ENCODE measurements at regions not wholly inside any gene's neighbourhood (a gene's known extent, or its start where the extent isn't known, plus 50 kb on each side); places are given as distances from the start of the nearest gene placed in this dataset.

DNA sequence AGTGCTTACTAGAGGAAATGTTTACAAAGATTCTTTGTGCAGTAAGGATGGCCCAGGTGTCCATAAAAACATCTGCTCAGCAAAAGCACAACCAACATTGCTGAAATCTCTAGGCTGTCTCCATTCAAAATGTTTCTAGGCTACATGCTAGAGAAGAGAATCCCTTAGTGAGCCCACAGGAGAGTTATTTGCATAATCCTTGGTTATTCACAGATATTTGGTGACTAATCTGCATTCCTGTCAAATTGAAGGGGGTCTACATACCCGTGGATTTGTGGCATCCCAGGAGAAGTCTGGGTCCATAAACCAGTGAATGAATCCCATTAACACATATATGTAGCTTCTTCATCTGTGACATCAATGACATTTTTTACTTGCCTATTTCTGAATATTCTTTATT lies 261.3 kb upstream of the ESRRG start:
- Mint-ChIP-seq H3K27ac (no peak overlapping the region), H3K27me3 (no peaks in the 10 kb centered on the region), H3K4me3 (no peak overlapping the region), H3K9me3 (peaks cover 12 to 14% (median 14%) of the 10 kb centered on the region in 3 donors), H3K36me3 (no peaks in the 10 kb centered on the region), H3K4me1 (no peaks in the 10 kb centered on the region)
- WGBS (ENCODE audit: insufficient coverage), result no CpG with 5 or more reads among the region's 1 CpG
- Histone ChIP-seq H3K9me3 (no peaks in the 10 kb centered on the region), H3K4me3 (ENCODE audit: control insufficient read depth in 1 of 2, extremely low read depth in 1 of 2, low read length in 1 of 2) (no peak overlapping the region), H3K27ac (ENCODE audit: low read length) (no peak overlapping the region), H3K27me3 (replicated peaks in 1 of 2; ENCODE audit: control insufficient read depth in 2 of 2, extremely low read depth in 1 of 2, insufficient read depth in 2 of 2, low read length in 1 of 2) (no peaks in the 10 kb centered on the region), H3K36me3 (ENCODE audit: control insufficient read depth in 2 of 2, extremely low read depth in 1 of 2, insufficient read depth in 1 of 2, low read length in 1 of 2) (no peaks in the 10 kb centered on the region), H3K4me1 (ENCODE audit: control insufficient read depth in 1 of 2, extremely low read depth in 1 of 2, insufficient read depth in 2 of 2, low read length in 2 of 2) (no peaks in the 10 kb centered on the region)
- no peak for DNase-seq
- no peak for ATAC-seq (replicated peaks in 1 of 4)
- ChIA-PET CTCF (no interaction called here), POLR2A (interaction anchor here in 1 of 2 donors (0.8 kb wide), 1 partner anchor 304 kb away, joined by 4 read pairs; no protein-coding TSS in a partner anchor)

DNA sequence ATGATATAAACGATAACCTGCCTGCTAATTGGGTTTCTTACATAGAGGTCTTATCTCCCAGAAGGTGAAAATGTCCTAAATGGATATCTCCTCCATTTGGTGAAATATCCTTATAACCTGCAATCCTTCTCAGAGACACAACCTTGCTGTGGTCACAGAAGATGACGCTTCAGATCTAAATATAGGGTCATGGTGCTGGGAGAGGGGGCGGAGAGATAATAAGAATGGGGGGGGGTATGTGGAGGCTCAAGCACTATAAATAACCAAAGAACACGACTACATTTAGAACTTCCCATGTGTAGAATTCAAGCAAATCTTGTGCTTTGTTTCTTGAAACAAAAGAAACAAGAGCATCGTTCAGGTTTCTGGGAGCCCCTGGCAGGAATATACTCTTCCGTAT lies 260.6 kb upstream of the ESRRG start:
- WGBS (ENCODE audit: insufficient coverage), result no CpG with 5 or more reads among the region's 6 CpGs
- Mint-ChIP-seq H3K27me3 (no peaks in the 10 kb centered on the region), H3K36me3 (no peaks in the 10 kb centered on the region), H3K9me3 (peaks cover 12 to 19% (median 14%) of the 10 kb centered on the region in 3 donors), H3K27ac (no peak overlapping the region), H3K4me1 (no peaks in the 10 kb centered on the region), H3K4me3 (no peak overlapping the region)
- ChIA-PET POLR2A (interaction anchor here in 1 of 2 donors (0.8 kb wide), 1 partner anchor 305 kb away, joined by 4 read pairs; no protein-coding TSS in a partner anchor), CTCF (no interaction called here)
- H3K4me1 ChIP-seq (ENCODE audit: control insufficient read depth in 1 of 2, extremely low read depth in 1 of 2, insufficient read depth in 2 of 2, low read length in 2 of 2), result no peaks in the 10 kb centered on the region
- no peak overlapping the region for H3K4me3 ChIP-seq (ENCODE audit: control insufficient read depth in 1 of 2, extremely low read depth in 1 of 2, low read length in 1 of 2)
- ATAC-seq (replicated peaks in 1 of 4) (no peak), DNase-seq (no peak)
- H3K36me3 ChIP-seq (ENCODE audit: control insufficient read depth in 2 of 2, extremely low read depth in 1 of 2, insufficient read depth in 1 of 2, low read length in 1 of 2), result no peaks in the 10 kb centered on the region
- no peak overlapping the region for H3K27ac ChIP-seq (ENCODE audit: low read length)
- no peaks in the 10 kb centered on the region for H3K9me3 ChIP-seq
- no peaks in the 10 kb centered on the region for H3K27me3 ChIP-seq (replicated peaks in 1 of 2; ENCODE audit: control insufficient read depth in 2 of 2, extremely low read depth in 1 of 2, insufficient read depth in 2 of 2, low read length in 1 of 2)

DNA sequence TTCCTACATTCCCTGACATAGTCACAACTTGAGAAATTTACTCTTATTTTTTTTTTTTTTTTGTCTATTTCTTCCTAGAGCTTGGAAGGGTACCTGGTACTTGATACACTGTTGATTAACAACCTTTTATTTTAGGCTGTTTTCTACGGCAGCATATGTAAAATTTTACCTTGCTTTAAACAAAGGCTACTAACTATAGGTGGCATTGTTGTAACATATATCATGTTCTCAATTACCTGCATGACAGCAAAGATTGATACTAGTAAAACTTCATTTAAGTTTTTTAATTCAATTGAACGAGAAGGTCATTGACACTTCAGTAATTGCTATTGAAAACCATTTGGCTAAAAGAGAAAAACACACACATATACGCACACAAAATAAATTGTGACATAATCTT lies 238.3 kb upstream of the ESRRG start:
- H3K9me3 Mint-ChIP-seq, result peaks cover 6 to 14% (median 12%) of the 10 kb centered on the region in 3 donors
- H3K36me3 Mint-ChIP-seq, result no peaks in the 10 kb centered on the region
- Histone ChIP-seq H3K27ac (ENCODE audit: low read length) (no peak overlapping the region), H3K4me1 (ENCODE audit: control insufficient read depth in 1 of 2, extremely low read depth in 1 of 2, insufficient read depth in 2 of 2, low read length in 2 of 2) (no peaks in the 10 kb centered on the region), H3K27me3 (replicated peaks in 1 of 2; ENCODE audit: control insufficient read depth in 2 of 2, extremely low read depth in 1 of 2, insufficient read depth in 2 of 2, low read length in 1 of 2) (no peaks in the 10 kb centered on the region), H3K36me3 (ENCODE audit: control insufficient read depth in 2 of 2, extremely low read depth in 1 of 2, insufficient read depth in 1 of 2, low read length in 1 of 2) (no peaks in the 10 kb centered on the region), H3K4me3 (ENCODE audit: control insufficient read depth in 1 of 2, extremely low read depth in 1 of 2, low read length in 1 of 2) (no peak overlapping the region), H3K9me3 (no peaks in the 10 kb centered on the region)
- POLR2A ChIA-PET, result no interaction called here
- CTCF ChIA-PET, result no interaction called here
- no CpG with 5 or more reads among the region's 3 CpGs for WGBS (ENCODE audit: insufficient coverage)
- DNase-seq (no peak), ATAC-seq (replicated peaks in 1 of 4) (no peak)
- H3K4me1 Mint-ChIP-seq, result no peaks in the 10 kb centered on the region
- H3K27ac Mint-ChIP-seq, result no peak overlapping the region
- no peaks in the 10 kb centered on the region for H3K27me3 Mint-ChIP-seq
- no peak overlapping the region for H3K4me3 Mint-ChIP-seq

DNA sequence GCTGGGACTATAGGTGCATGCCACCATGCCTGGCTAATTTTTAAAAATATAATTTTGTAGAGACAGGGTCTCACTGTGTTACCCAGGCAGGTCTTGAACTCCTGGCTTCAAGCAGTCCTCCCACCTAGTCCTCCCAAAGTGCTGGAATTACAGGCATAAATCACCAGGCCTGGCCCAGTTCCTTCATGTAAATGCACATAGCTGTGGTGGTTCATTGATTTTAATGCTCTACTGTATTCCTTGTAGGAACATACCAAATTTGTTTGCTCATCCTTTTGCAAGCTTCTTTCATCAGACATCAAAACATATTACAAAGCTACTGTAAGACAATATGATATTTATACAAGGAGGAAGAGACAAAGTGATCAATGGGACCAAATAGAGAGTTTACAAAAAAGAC lies 237.5 kb upstream of the ESRRG start:
- ChIA-PET POLR2A (no interaction called here), CTCF (no interaction called here)
- Histone ChIP-seq H3K4me1 (ENCODE audit: control insufficient read depth in 1 of 2, extremely low read depth in 1 of 2, insufficient read depth in 2 of 2, low read length in 2 of 2) (no peaks in the 10 kb centered on the region), H3K36me3 (ENCODE audit: control insufficient read depth in 2 of 2, extremely low read depth in 1 of 2, insufficient read depth in 1 of 2, low read length in 1 of 2) (no peaks in the 10 kb centered on the region), H3K9me3 (no peaks in the 10 kb centered on the region), H3K4me3 (ENCODE audit: control insufficient read depth in 1 of 2, extremely low read depth in 1 of 2, low read length in 1 of 2) (no peak overlapping the region), H3K27me3 (replicated peaks in 1 of 2; ENCODE audit: control insufficient read depth in 2 of 2, extremely low read depth in 1 of 2, insufficient read depth in 2 of 2, low read length in 1 of 2) (no peaks in the 10 kb centered on the region), H3K27ac (ENCODE audit: low read length) (no peak overlapping the region)
- Mint-ChIP-seq H3K9me3 (peaks cover 6 to 22% (median 15%) of the 10 kb centered on the region in 3 donors), H3K4me3 (no peak overlapping the region), H3K4me1 (no peaks in the 10 kb centered on the region), H3K27ac (no peak overlapping the region), H3K36me3 (no peaks in the 10 kb centered on the region), H3K27me3 (no peaks in the 10 kb centered on the region)
- DNase-seq, result no peak
- no peak for ATAC-seq (replicated peaks in 1 of 4)

DNA sequence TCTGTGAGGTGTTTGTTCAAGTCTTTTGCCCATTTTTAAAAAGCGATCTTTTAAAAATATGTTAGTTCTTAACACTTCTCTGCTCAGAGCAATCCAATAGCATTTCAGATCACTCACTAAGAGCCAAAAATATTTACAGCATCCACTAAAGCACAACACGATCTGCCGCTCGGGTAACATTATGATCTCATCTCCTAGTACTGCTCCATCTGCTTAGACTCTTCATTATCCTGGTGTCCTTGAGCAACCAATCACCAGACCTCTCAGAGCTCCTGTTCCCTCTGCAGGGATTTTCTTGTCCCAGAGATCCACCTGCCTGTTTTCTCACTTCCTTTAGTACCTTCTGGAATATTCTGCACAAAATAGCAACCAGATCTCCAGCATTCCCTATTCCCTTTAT lies 235.3 kb upstream of the ESRRG start:
- H3K4me3 ChIP-seq (ENCODE audit: control insufficient read depth in 1 of 2, extremely low read depth in 1 of 2, low read length in 1 of 2), result no peak overlapping the region
- Mint-ChIP-seq H3K9me3 (peaks cover 9 to 25% (median 17%) of the 10 kb centered on the region in 3 donors), H3K36me3 (no peaks in the 10 kb centered on the region), H3K27ac (no peak overlapping the region), H3K4me1 (no peaks in the 10 kb centered on the region), H3K4me3 (no peak overlapping the region), H3K27me3 (no peaks in the 10 kb centered on the region)
- CTCF ChIA-PET, result interaction anchor here (0.7 kb wide), 2 partner anchors 21 to 71 kb away, joined by 3 to 7 read pairs; no protein-coding TSS in a partner anchor
- POLR2A ChIA-PET, result no interaction called here
- H3K27me3 ChIP-seq (replicated peaks in 1 of 2; ENCODE audit: control insufficient read depth in 2 of 2, extremely low read depth in 1 of 2, insufficient read depth in 2 of 2, low read length in 1 of 2), result no peaks in the 10 kb centered on the region
- no peaks in the 10 kb centered on the region for H3K9me3 ChIP-seq
- no peaks in the 10 kb centered on the region for H3K36me3 ChIP-seq (ENCODE audit: control insufficient read depth in 2 of 2, extremely low read depth in 1 of 2, insufficient read depth in 1 of 2, low read length in 1 of 2)
- 88% methylated on average over 3 of the region's 4 CpGs for WGBS (ENCODE audit: insufficient coverage)
- H3K27ac ChIP-seq (ENCODE audit: low read length), result no peak overlapping the region
- ATAC-seq (replicated peaks in 1 of 4), result no peak
- no peaks in the 10 kb centered on the region for H3K4me1 ChIP-seq (ENCODE audit: control insufficient read depth in 1 of 2, extremely low read depth in 1 of 2, insufficient read depth in 2 of 2, low read length in 2 of 2)
- DNase-seq, result no peak

DNA sequence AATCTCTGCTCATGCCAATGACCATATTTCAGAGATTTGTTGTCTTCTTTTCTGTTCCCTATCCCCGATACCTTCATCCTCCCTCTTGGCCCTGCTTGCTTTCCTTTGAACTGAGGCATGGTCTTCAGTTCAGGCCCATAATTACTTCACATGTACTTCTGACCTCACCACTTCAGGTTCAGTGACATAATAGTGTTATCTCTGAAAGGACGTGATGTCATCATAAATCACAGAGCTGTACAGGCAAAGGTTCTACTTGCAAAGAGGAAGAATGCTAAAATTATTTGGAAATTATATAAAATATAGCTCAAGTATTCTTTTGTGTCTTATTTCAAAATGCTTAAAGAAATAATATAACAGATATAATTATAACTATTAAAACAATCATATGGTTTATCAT lies 230.3 kb upstream of the ESRRG start:
- Histone ChIP-seq H3K4me1 (ENCODE audit: control insufficient read depth in 1 of 2, extremely low read depth in 1 of 2, insufficient read depth in 2 of 2, low read length in 2 of 2) (no peaks in the 10 kb centered on the region), H3K27ac (ENCODE audit: low read length) (no peak overlapping the region), H3K36me3 (ENCODE audit: control insufficient read depth in 2 of 2, extremely low read depth in 1 of 2, insufficient read depth in 1 of 2, low read length in 1 of 2) (no peaks in the 10 kb centered on the region), H3K27me3 (replicated peaks in 1 of 2; ENCODE audit: control insufficient read depth in 2 of 2, extremely low read depth in 1 of 2, insufficient read depth in 2 of 2, low read length in 1 of 2) (no peaks in the 10 kb centered on the region), H3K4me3 (ENCODE audit: control insufficient read depth in 1 of 2, extremely low read depth in 1 of 2, low read length in 1 of 2) (no peak overlapping the region), H3K9me3 (no peaks in the 10 kb centered on the region)
- POLR2A ChIA-PET, result no interaction called here
- CTCF ChIA-PET, result no interaction called here
- peaks cover 8 to 30% (median 18%) of the 10 kb centered on the region in 3 donors for H3K9me3 Mint-ChIP-seq
- H3K27me3 Mint-ChIP-seq, result no peaks in the 10 kb centered on the region
- H3K4me3 Mint-ChIP-seq, result no peak overlapping the region
- DNase-seq (no peak), ATAC-seq (replicated peaks in 1 of 4) (no peak)
- WGBS (ENCODE audit: insufficient coverage), result 90% methylated on average over 1 of the region's 2 CpGs
- no peaks in the 10 kb centered on the region for H3K36me3 Mint-ChIP-seq
- H3K4me1 Mint-ChIP-seq, result no peaks in the 10 kb centered on the region
- no peak overlapping the region for H3K27ac Mint-ChIP-seq

DNA sequence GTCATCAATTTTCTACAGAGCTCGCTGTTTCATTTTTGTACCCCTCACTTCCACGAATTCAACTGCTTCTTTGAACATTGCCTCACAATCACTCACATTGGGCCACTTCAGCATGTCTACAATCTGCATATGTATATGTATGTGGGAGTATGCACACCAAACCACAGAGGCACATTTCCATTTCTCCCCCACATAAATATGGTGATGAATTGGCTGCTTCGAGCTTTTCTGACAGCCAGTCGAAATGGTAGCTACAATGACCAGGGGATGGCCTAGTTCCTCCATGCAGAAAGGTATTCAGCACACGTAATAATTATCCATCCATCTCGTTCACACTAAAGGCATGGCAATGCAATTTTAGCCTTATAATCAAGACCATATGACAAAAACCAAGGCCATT lies 229.6 kb upstream of the ESRRG start:
- POLR2A ChIA-PET, result no interaction called here
- CTCF ChIA-PET, result no interaction called here
- Histone ChIP-seq H3K4me1 (ENCODE audit: control insufficient read depth in 1 of 2, extremely low read depth in 1 of 2, insufficient read depth in 2 of 2, low read length in 2 of 2) (no peaks in the 10 kb centered on the region), H3K36me3 (ENCODE audit: control insufficient read depth in 2 of 2, extremely low read depth in 1 of 2, insufficient read depth in 1 of 2, low read length in 1 of 2) (no peaks in the 10 kb centered on the region), H3K27ac (ENCODE audit: low read length) (no peak overlapping the region), H3K4me3 (ENCODE audit: control insufficient read depth in 1 of 2, extremely low read depth in 1 of 2, low read length in 1 of 2) (no peak overlapping the region), H3K27me3 (replicated peaks in 1 of 2; ENCODE audit: control insufficient read depth in 2 of 2, extremely low read depth in 1 of 2, insufficient read depth in 2 of 2, low read length in 1 of 2) (no peaks in the 10 kb centered on the region), H3K9me3 (no peaks in the 10 kb centered on the region)
- no peak for ATAC-seq (replicated peaks in 1 of 4)
- no peak for DNase-seq
- H3K27me3 Mint-ChIP-seq, result no peaks in the 10 kb centered on the region
- 86% methylated on average over 2 of the region's 6 CpGs for WGBS (ENCODE audit: insufficient coverage)
- no peaks in the 10 kb centered on the region for H3K4me1 Mint-ChIP-seq
- H3K36me3 Mint-ChIP-seq, result no peaks in the 10 kb centered on the region
- H3K27ac Mint-ChIP-seq, result no peak overlapping the region
- peaks cover 6 to 29% (median 18%) of the 10 kb centered on the region in 3 donors for H3K9me3 Mint-ChIP-seq
- H3K4me3 Mint-ChIP-seq, result no peak overlapping the region

Measured in T-cell (primary cell).